ENCODE measurements at regions not wholly inside any gene's neighbourhood (a gene's known extent, or its start where the extent isn't known, plus 50 kb on each side); places are given as distances from the start of the nearest gene placed in this dataset.

- TF ChIP-seq CTCF (IDR thresholded peaks at IDR 0.05; ENCODE audit: low read depth, low read length), result no peak
- H3K9me3 ChIP-seq (ENCODE audit: control insufficient read depth, insufficient read depth, low read length), result peaks cover 7% of the 10 kb centered on the region; the same call in 1 of the 2 replicates
- peak overlapping the region; percentile 73 for H3K27ac ChIP-seq (ENCODE audit: low read depth, low read length)
- no peaks in the 10 kb centered on the region for H3K27me3 ChIP-seq (ENCODE audit: control insufficient read depth, insufficient read depth, low read length)
- ChIA-PET CTCF (interaction anchor here (0.6 to 1.1 kb wide), 2 partner anchors 163 to 282 kb away, joined by 3 to 4 read pairs; no protein-coding TSS in a partner anchor), POLR2A (interaction anchor here (0.6 to 1.5 kb wide), 8 partner anchors 19 to 485 kb away, joined by 3 to 22 read pairs (median 4); partner anchors contain the start of gene THADA)
- H3K4me3 ChIP-seq (ENCODE audit: low read depth, low read length), result no peak overlapping the region
- peak; percentile 56 for DNase-seq (ENCODE audit: low read depth, low spot score)
Observed at GRCh38 chr2:43110442-43110871, 115.9 kb downstream of the ZFP36L2 start.

GRCh38 chr2:43109261-43109743 lies 117.1 kb downstream of the ZFP36L2 start:
- Histone ChIP-seq H3K9me3 (ENCODE audit: control insufficient read depth, insufficient read depth, low read length) (peaks cover 7% of the 10 kb centered on the region; the same call in 1 of the 2 replicates), H3K4me3 (ENCODE audit: low read depth, low read length) (no peak overlapping the region), H3K27ac (ENCODE audit: low read depth, low read length) (no peak overlapping the region), H3K27me3 (ENCODE audit: control insufficient read depth, insufficient read depth, low read length) (no peaks in the 10 kb centered on the region)
- ChIA-PET CTCF (no interaction called here), POLR2A (no interaction called here)
- no peak for TF ChIP-seq CTCF (IDR thresholded peaks at IDR 0.05; ENCODE audit: low read depth, low read length)
- no peak for DNase-seq (ENCODE audit: low read depth, low spot score)

GRCh38 chr2:43107679-43108078 lies 118.7 kb downstream of the ZFP36L2 start:
- POLR2A ChIA-PET, result no interaction called here
- Histone ChIP-seq H3K27me3 (ENCODE audit: control insufficient read depth, insufficient read depth, low read length) (no peaks in the 10 kb centered on the region), H3K4me3 (ENCODE audit: low read depth, low read length) (no peak overlapping the region), H3K9me3 (ENCODE audit: control insufficient read depth, insufficient read depth, low read length) (peaks cover 1% of the 10 kb centered on the region; the same call in 1 of the 2 replicates), H3K27ac (ENCODE audit: low read depth, low read length) (no peak overlapping the region)
- TF ChIP-seq CTCF (IDR thresholded peaks at IDR 0.05; ENCODE audit: low read depth, low read length), result no peak
- DNase-seq (ENCODE audit: low read depth, low spot score), result no peak
- CTCF ChIA-PET, result no interaction called here

- H3K27me3 ChIP-seq (ENCODE audit: control insufficient read depth, insufficient read depth, low read length), result no peaks in the 10 kb centered on the region
- POLR2A ChIA-PET, result interaction anchor here (0.8 to 1.5 kb wide), 2 partner anchors 65 to 113 kb away, joined by 3 to 4 read pairs; no protein-coding TSS in a partner anchor
- peak overlapping the region; percentile 70 for H3K27ac ChIP-seq (ENCODE audit: low read depth, low read length)
- H3K9me3 ChIP-seq (ENCODE audit: control insufficient read depth, insufficient read depth, low read length), result no peaks in the 10 kb centered on the region; the same call in 1 of the 2 replicates
- no peak for TF ChIP-seq CTCF (IDR thresholded peaks at IDR 0.05; ENCODE audit: low read depth, low read length)
- CTCF ChIA-PET, result interaction anchor here (0.8 to 2.2 kb wide), 9 partner anchors 18 to 227 kb away, joined by 3 to 6 read pairs (median 4); no protein-coding TSS in a partner anchor
- no peak overlapping the region for H3K4me3 ChIP-seq (ENCODE audit: low read depth, low read length)
- DNase-seq (ENCODE audit: low read depth, low spot score), result no peak
Observed at GRCh38 chr2:43106559-43107527, 119.6 kb downstream of the ZFP36L2 start.

All from AG04450 (cell line).